Keratinocyte (primary cell): ENCODE measurements at regions not wholly inside any gene's neighbourhood (a gene's known extent, or its start where the extent isn't known, plus 50 kb on each side); places are given as distances from the start of the nearest gene placed in this dataset.

Experiments
- DNase-seq: peaks from one replicate; pipeline ENCODE4 v3.0.0-alpha.2; 2011; ENCODE audit warnings: low read depth, missing footprints, low spot score
- FAIRE-seq: peaks from 2 replicates; lab custom pipeline; 2011; peaks lifted over from hg19 to GRCh38; lab: Jason Lieb, UNC
- H2AFZ ChIP-seq: 2 replicates; pipeline ENCODE4 v1.6.0; 2012; ENCODE audit warnings: low read length, control low read depth, inconsistent platforms; ENCODE audit not compliant: control insufficient read depth
- H3K27ac ChIP-seq: 2 replicates; pipeline ENCODE4 v1.5.1; 2011; ENCODE audit warnings: low read length; ENCODE audit not compliant: control insufficient read depth, insufficient read depth
- H3K27me3 ChIP-seq: 3 replicates; pipeline ENCODE4 v1.6.0; 2011; ENCODE audit warnings: low read length; ENCODE audit not compliant: control insufficient read depth, insufficient read depth; ENCODE audit errors: extremely low read depth
- H3K36me3 ChIP-seq, 2 experiments: 2 replicates in 1 of 2; 3 replicates in 1 of 2; pipeline ENCODE4 v1.5.1; 2011; ENCODE audit warnings: low read length in 2 of 2, mild to moderate bottlenecking in 1 of 2; ENCODE audit not compliant: control insufficient read depth in 2 of 2, insufficient read depth in 2 of 2; ENCODE audit errors: extremely low read depth in 1 of 2
- H3K4me1 ChIP-seq: 3 replicates; pipeline ENCODE4 v1.5.1; 2011; ENCODE audit warnings: low read length; ENCODE audit not compliant: control insufficient read depth, insufficient read depth; ENCODE audit errors: extremely low read depth
- H3K4me2 ChIP-seq: 3 replicates; pipeline ENCODE4 v1.6.0; 2011; ENCODE audit warnings: low read depth, low read length; ENCODE audit not compliant: control insufficient read depth, insufficient read depth; ENCODE audit errors: extremely low read depth
- H3K4me3 ChIP-seq, 3 experiments: fragments of 200-600 bp in 1 of 3; sonication (generic) in 1 of 3; 2 replicates in 2 of 3; 3 replicates in 1 of 3; pipeline ENCODE4 v1.5.1; 2011 to 2016; ENCODE audit warnings: low read length in 3 of 3, mild to moderate bottlenecking in 3 of 3, control low read depth in 2 of 3, inconsistent platforms in 1 of 3, low read depth in 1 of 3, mixed read lengths in 1 of 3, mixed run types in 1 of 3, moderate library complexity in 1 of 3; ENCODE audit not compliant: control insufficient read depth in 2 of 3, insufficient read depth in 2 of 3; ENCODE audit errors: extremely low read depth in 1 of 3
- H3K79me2 ChIP-seq: 2 replicates; pipeline ENCODE4 v1.6.0; 2012; ENCODE audit warnings: low read length; ENCODE audit not compliant: control insufficient read depth, insufficient read depth
- H3K9ac ChIP-seq: 3 replicates; pipeline ENCODE4 v1.6.0; 2011; ENCODE audit warnings: low read length; ENCODE audit not compliant: control insufficient read depth, insufficient read depth; ENCODE audit errors: extremely low read depth
- H3K9me1 ChIP-seq: 3 replicates; pipeline ENCODE4 v1.6.0; 2011; ENCODE audit warnings: low read length; ENCODE audit not compliant: control insufficient read depth, insufficient read depth; ENCODE audit errors: extremely low read depth
- H3K9me3 ChIP-seq: 2 replicates; pipeline ENCODE4 v1.5.1; 2012; ENCODE audit warnings: low read depth, low read length; ENCODE audit not compliant: control insufficient read depth
- H4K20me1 ChIP-seq: 3 replicates; pipeline ENCODE4 v1.6.0; 2011; ENCODE audit warnings: low read length; ENCODE audit not compliant: control insufficient read depth, insufficient read depth; ENCODE audit errors: extremely low read depth
- EZH2 ChIP-seq: IDR thresholded peaks from one replicate; pipeline ENCODE4 v1.6.1; 2012; ENCODE audit warnings: inconsistent platforms, mild to moderate bottlenecking, low read length, moderate library complexity
- dilution Hi-C: fragments of 300-500 bp; cut with MboI; formaldehyde crosslinking; loops from one replicate; pipeline ENCODE4 v1.7.0; 2020; ENCODE audit warnings: low sequenced_read_pairs; ENCODE audit not compliant: extremely low pct_ligation_motif_present
- TF ChIP-seq, protein P1 (sequence below), 3 experiments: IDR thresholded peaks in 1 of 3; conservative IDR thresholded peaks in 1 of 3; optimal IDR thresholded peaks in 1 of 3; 2 replicates in 2 of 3; 3 replicates in 1 of 3; pipeline versions ENCODE3 to v1.5.1; 2011; ENCODE audit warnings: low read length in 3 of 3, mild to moderate bottlenecking in 3 of 3, moderate library complexity in 2 of 3, control low read depth in 1 of 3, inconsistent platforms in 1 of 3; ENCODE audit not compliant: insufficient read depth in 2 of 3; ENCODE audit errors: extremely low read depth in 1 of 3

GRCh38 chr17:56678249-56679114, 85.0 kb downstream of the NOG start:
- FAIRE-seq (peak; percentile 5), DNase-seq (no peak)
- TF ChIP-seq, protein P1, sequence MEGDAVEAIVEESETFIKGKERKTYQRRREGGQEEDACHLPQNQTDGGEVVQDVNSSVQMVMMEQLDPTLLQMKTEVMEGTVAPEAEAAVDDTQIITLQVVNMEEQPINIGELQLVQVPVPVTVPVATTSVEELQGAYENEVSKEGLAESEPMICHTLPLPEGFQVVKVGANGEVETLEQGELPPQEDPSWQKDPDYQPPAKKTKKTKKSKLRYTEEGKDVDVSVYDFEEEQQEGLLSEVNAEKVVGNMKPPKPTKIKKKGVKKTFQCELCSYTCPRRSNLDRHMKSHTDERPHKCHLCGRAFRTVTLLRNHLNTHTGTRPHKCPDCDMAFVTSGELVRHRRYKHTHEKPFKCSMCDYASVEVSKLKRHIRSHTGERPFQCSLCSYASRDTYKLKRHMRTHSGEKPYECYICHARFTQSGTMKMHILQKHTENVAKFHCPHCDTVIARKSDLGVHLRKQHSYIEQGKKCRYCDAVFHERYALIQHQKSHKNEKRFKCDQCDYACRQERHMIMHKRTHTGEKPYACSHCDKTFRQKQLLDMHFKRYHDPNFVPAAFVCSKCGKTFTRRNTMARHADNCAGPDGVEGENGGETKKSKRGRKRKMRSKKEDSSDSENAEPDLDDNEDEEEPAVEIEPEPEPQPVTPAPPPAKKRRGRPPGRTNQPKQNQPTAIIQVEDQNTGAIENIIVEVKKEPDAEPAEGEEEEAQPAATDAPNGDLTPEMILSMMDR (optimal IDR thresholded peaks at IDR 0.05 in 1 of 3, IDR thresholded peaks at IDR 0.05 in 1 of 3, conservative IDR thresholded peaks at IDR 0.05 in 1 of 3; ENCODE audit: extremely low read depth in 1 of 3, insufficient read depth in 2 of 3, low read length in 3 of 3), result no peak
- TF ChIP-seq EZH2, result no peak
- Histone ChIP-seq H3K36me3 (no peaks in the 10 kb centered on the region), H3K27me3 (no peaks in the 10 kb centered on the region), H3K4me2 (peak overlapping the region; percentile 83), H3K27ac (peak overlapping the region; percentile 25), H2AFZ (peak overlapping the region; percentile 89), H3K9me1 (no peaks in the 10 kb centered on the region), H3K4me1 (peaks cover 60% of the 10 kb centered on the region), H3K9ac (peak overlapping the region; percentile 41), H4K20me1 (no peaks in the 10 kb centered on the region), H3K4me3 (peak overlapping the region in 2 of 3 experiments; percentile 29 to 43), H3K9me3 (no peaks in the 10 kb centered on the region), H3K79me2 (no peaks in the 10 kb centered on the region)
- dilution Hi-C loops, result no loop called here

- H2AFZ ChIP-seq, result peak overlapping the region; percentile 89
- no peaks in the 10 kb centered on the region for H3K9me3 ChIP-seq
- H3K9me1 ChIP-seq, result no peaks in the 10 kb centered on the region
- H3K9ac ChIP-seq, result peak overlapping the region; percentile 41
- DNase-seq (no peak), FAIRE-seq (peak; percentile 63)
- H3K36me3 ChIP-seq, result no peaks in the 10 kb centered on the region
- TF ChIP-seq, protein P1 (optimal IDR thresholded peaks at IDR 0.05 in 1 of 3, IDR thresholded peaks at IDR 0.05 in 1 of 3, conservative IDR thresholded peaks at IDR 0.05 in 1 of 3; ENCODE audit: extremely low read depth in 1 of 3, insufficient read depth in 2 of 3, low read length in 3 of 3), result peak; percentile 44 to 71 (median 59)
- no peak for TF ChIP-seq EZH2
- dilution Hi-C loops, result no loop called here
- H3K79me2 ChIP-seq, result no peaks in the 10 kb centered on the region
- H3K27ac ChIP-seq, result peak overlapping the region; percentile 25
- no peaks in the 10 kb centered on the region for H4K20me1 ChIP-seq
- peak overlapping the region; percentile 83 for H3K4me2 ChIP-seq
- H3K4me1 ChIP-seq, result peaks cover 58% of the 10 kb centered on the region
- H3K27me3 ChIP-seq, result no peaks in the 10 kb centered on the region
- H3K4me3 ChIP-seq, result peak overlapping the region in 2 of 3 experiments; percentile 29 to 43
These were observed 85.7 kb downstream of the NOG start for GRCh38 chr17:56679115-56679776.
